ENCODE measurements at regions not wholly inside any gene's neighbourhood (a gene's known extent, or its start where the extent isn't known, plus 50 kb on each side); places are given as distances from the start of the nearest gene placed in this dataset.
"Not testable (repeated sequence)": the region's sequence is repeated elsewhere in the genome, so short reads cannot be mapped to it uniquely, and the experiment has no call there.

- H3K36me3 ChIP-seq (ENCODE audit: control insufficient read depth, low read depth, low read length); H3K27ac ChIP-seq (ENCODE audit: low read length); H3K4me1 ChIP-seq (ENCODE audit: control insufficient read depth, low read depth, low read length); H3K9me3 ChIP-seq (ENCODE audit: control insufficient read depth, low read depth, low read length); H3K27me3 ChIP-seq (ENCODE audit: control insufficient read depth, insufficient read depth, low read length); H3K4me3 ChIP-seq (ENCODE audit: low read length); H3K9ac ChIP-seq (ENCODE audit: low read length): not testable (repeated sequence)
These were observed 1069.5 kb upstream of the EPHA6 start for GRCh38 chr3:95744896-95745295.

- no peak overlapping the region for H3K9ac ChIP-seq (ENCODE audit: low read length)
- H3K9me3 ChIP-seq (ENCODE audit: control insufficient read depth, low read depth, low read length), result no peaks in the 10 kb centered on the region
- H3K36me3 ChIP-seq (ENCODE audit: control insufficient read depth, low read depth, low read length), result no peaks in the 10 kb centered on the region
- no peak overlapping the region for H3K4me3 ChIP-seq (ENCODE audit: low read length)
- H3K27me3 ChIP-seq (ENCODE audit: control insufficient read depth, insufficient read depth, low read length), result no peaks in the 10 kb centered on the region
- no peak overlapping the region for H3K27ac ChIP-seq (ENCODE audit: low read length)
- no peaks in the 10 kb centered on the region for H3K4me1 ChIP-seq (ENCODE audit: control insufficient read depth, low read depth, low read length)
These were observed 1064.3 kb upstream of the EPHA6 start for GRCh38 chr3:95750097-95750496.

GRCh38 chr3:95751509-95751908, 1062.9 kb upstream of the EPHA6 start:
- no peaks in the 10 kb centered on the region for H3K27me3 ChIP-seq (ENCODE audit: control insufficient read depth, insufficient read depth, low read length)
- H3K4me1 ChIP-seq (ENCODE audit: control insufficient read depth, low read depth, low read length), result no peaks in the 10 kb centered on the region
- H3K4me3 ChIP-seq (ENCODE audit: low read length), result no peak overlapping the region
- H3K9ac ChIP-seq (ENCODE audit: low read length), result no peak overlapping the region
- H3K36me3 ChIP-seq (ENCODE audit: control insufficient read depth, low read depth, low read length), result no peaks in the 10 kb centered on the region
- H3K27ac ChIP-seq (ENCODE audit: low read length), result no peak overlapping the region
- no peaks in the 10 kb centered on the region for H3K9me3 ChIP-seq (ENCODE audit: control insufficient read depth, low read depth, low read length)

- H3K4me1 ChIP-seq (ENCODE audit: control insufficient read depth, low read depth, low read length), result no peaks in the 10 kb centered on the region
- no peak overlapping the region for H3K27ac ChIP-seq (ENCODE audit: low read length)
- H3K9ac ChIP-seq (ENCODE audit: low read length), result no peak overlapping the region
- H3K9me3 ChIP-seq (ENCODE audit: control insufficient read depth, low read depth, low read length), result no peaks in the 10 kb centered on the region
- H3K36me3 ChIP-seq (ENCODE audit: control insufficient read depth, low read depth, low read length), result no peaks in the 10 kb centered on the region
- no peak overlapping the region for H3K4me3 ChIP-seq (ENCODE audit: low read length)
- H3K27me3 ChIP-seq (ENCODE audit: control insufficient read depth, insufficient read depth, low read length), result no peaks in the 10 kb centered on the region
These were observed 1062.2 kb upstream of the EPHA6 start for GRCh38 chr3:95752199-95752598.

DNA sequence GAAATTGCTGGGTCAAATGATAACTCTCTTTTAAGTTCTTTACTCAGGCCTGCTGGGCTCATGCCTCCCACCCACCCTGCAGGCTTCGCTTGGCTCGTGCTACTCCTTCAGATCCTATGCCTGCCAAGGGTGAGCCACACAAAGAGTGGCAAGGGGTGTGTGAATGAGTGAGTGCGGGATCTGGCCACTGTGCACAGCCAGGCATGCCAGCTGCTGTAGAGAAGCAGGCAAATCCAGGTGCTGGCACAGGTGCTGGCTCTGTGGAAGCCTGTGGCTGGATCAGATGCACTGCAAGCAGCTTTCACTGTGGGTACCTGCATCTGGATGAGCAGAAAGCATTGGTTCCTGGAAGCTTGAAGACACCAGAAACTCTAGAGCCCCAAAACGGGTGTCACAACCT, 1055.7 kb upstream of the EPHA6 start:
- Histone ChIP-seq H3K36me3 (ENCODE audit: control insufficient read depth, low read depth, low read length) (no peaks in the 10 kb centered on the region), H3K27ac (ENCODE audit: low read length) (no peak overlapping the region), H3K4me3 (ENCODE audit: low read length) (no peak overlapping the region), H3K9me3 (ENCODE audit: control insufficient read depth, low read depth, low read length) (no peaks in the 10 kb centered on the region), H3K4me1 (ENCODE audit: control insufficient read depth, low read depth, low read length) (no peaks in the 10 kb centered on the region), H3K9ac (ENCODE audit: low read length) (no peak overlapping the region), H3K27me3 (ENCODE audit: control insufficient read depth, insufficient read depth, low read length) (no peaks in the 10 kb centered on the region)

- Histone ChIP-seq H3K27me3 (ENCODE audit: control insufficient read depth, insufficient read depth, low read length) (no peaks in the 10 kb centered on the region), H3K9me3 (ENCODE audit: control insufficient read depth, low read depth, low read length) (no peaks in the 10 kb centered on the region), H3K4me1 (ENCODE audit: control insufficient read depth, low read depth, low read length) (no peaks in the 10 kb centered on the region), H3K27ac (ENCODE audit: low read length) (no peak overlapping the region), H3K9ac (ENCODE audit: low read length) (no peak overlapping the region), H3K4me3 (ENCODE audit: low read length) (no peak overlapping the region), H3K36me3 (ENCODE audit: control insufficient read depth, low read depth, low read length) (no peaks in the 10 kb centered on the region)
These were observed 1054.6 kb upstream of the EPHA6 start for GRCh38 chr3:95759614-95760301.

DNA sequence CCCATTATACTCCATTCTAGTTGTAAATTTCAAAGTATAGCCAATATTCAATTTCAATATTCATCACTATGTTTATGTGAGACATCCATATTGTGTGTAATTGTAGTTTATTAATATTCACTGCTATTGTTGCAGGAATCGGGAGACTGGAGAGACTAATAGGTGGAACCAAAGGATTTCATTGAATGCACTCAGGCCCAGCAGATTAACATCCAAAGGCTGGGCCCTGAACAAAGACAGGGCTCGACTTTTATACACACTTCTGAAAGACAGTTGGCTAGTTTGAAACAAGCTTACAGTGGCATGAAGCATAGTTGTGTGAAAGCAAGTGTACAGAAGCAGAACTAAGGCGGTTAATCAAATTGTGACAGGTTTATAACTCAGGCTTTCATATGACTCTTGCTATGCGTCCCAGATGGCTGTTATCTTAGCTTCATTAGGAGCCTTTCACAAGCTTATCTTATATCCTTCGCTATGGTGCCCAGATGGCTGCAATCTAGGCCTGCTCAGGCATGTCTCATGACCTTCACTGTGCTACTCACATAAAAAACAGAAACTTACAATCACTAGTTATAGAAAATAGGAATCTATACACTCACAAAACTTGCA, 1038.8 kb upstream of the EPHA6 start:
- Histone ChIP-seq H3K27me3 (ENCODE audit: control insufficient read depth, insufficient read depth, low read length) (no peaks in the 10 kb centered on the region), H3K9me3 (ENCODE audit: control insufficient read depth, low read depth, low read length) (peaks cover 28% of the 10 kb centered on the region), H3K9ac (ENCODE audit: low read length) (no peak overlapping the region), H3K4me3 (ENCODE audit: low read length) (no peak overlapping the region), H3K4me1 (ENCODE audit: control insufficient read depth, low read depth, low read length) (no peaks in the 10 kb centered on the region), H3K36me3 (ENCODE audit: control insufficient read depth, low read depth, low read length) (no peaks in the 10 kb centered on the region), H3K27ac (ENCODE audit: low read length) (no peak overlapping the region)

DNA sequence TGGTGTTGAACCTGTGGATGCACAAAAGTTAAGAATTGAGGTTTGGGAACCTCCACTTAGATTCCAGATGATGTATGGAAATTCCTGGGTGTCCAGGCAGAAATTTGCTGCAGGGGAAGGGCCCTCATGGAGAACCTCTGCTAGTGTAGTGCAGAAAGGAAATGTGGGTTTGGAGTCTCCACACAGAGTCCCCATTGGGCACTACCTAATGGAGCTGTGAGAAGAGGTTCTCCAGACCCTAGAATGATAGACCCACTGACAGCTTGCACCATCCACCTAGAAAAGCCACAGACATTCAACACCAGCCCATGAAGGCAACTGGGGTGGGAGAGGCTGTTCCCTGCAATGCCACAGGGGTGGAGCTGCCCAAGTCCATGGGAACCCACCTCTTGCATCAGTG, 1032.8 kb upstream of the EPHA6 start:
- no peaks in the 10 kb centered on the region for H3K4me1 ChIP-seq (ENCODE audit: control insufficient read depth, low read depth, low read length)
- H3K27me3 ChIP-seq (ENCODE audit: control insufficient read depth, insufficient read depth, low read length), result no peaks in the 10 kb centered on the region
- H3K9me3 ChIP-seq (ENCODE audit: control insufficient read depth, low read depth, low read length), result peaks cover under 1% of the 10 kb centered on the region
- no peak overlapping the region for H3K4me3 ChIP-seq (ENCODE audit: low read length)
- no peak overlapping the region for H3K9ac ChIP-seq (ENCODE audit: low read length)
- H3K36me3 ChIP-seq (ENCODE audit: control insufficient read depth, low read depth, low read length), result no peaks in the 10 kb centered on the region
- no peak overlapping the region for H3K27ac ChIP-seq (ENCODE audit: low read length)

- Histone ChIP-seq H3K27ac (ENCODE audit: low read length) (no peak overlapping the region), H3K9me3 (ENCODE audit: control insufficient read depth, low read depth, low read length) (no peaks in the 10 kb centered on the region), H3K4me3 (ENCODE audit: low read length) (no peak overlapping the region), H3K27me3 (ENCODE audit: control insufficient read depth, insufficient read depth, low read length) (no peaks in the 10 kb centered on the region), H3K9ac (ENCODE audit: low read length) (no peak overlapping the region), H3K4me1 (ENCODE audit: control insufficient read depth, low read depth, low read length) (no peaks in the 10 kb centered on the region), H3K36me3 (ENCODE audit: control insufficient read depth, low read depth, low read length) (no peaks in the 10 kb centered on the region)
These were observed 1025.3 kb upstream of the EPHA6 start for GRCh38 chr3:95789111-95789510.

DNA sequence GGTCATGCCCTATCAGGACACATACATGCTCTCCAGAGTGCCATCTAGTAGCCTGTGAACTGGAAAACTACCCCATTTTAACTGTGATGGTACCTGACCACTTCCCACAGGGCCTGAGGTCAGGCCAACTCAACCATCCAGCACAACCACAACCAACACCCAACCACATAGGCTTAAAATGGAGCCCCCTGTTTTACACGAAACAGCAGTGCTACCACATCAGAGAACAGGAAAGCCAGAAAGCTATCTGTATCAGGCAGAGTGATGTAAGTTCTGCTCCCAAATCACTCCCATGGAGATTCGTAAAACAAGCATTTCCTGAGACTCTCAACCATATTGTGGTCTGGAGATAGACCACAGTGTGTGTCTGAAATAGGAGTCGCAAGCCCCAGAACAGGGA, 1017.3 kb upstream of the EPHA6 start:
- Histone ChIP-seq H3K4me3 (ENCODE audit: low read length) (no peak overlapping the region), H3K9me3 (ENCODE audit: control insufficient read depth, low read depth, low read length) (no peaks in the 10 kb centered on the region), H3K9ac (ENCODE audit: low read length) (no peak overlapping the region), H3K27ac (ENCODE audit: low read length) (no peak overlapping the region), H3K27me3 (ENCODE audit: control insufficient read depth, insufficient read depth, low read length) (no peaks in the 10 kb centered on the region), H3K36me3 (ENCODE audit: control insufficient read depth, low read depth, low read length) (no peaks in the 10 kb centered on the region), H3K4me1 (ENCODE audit: control insufficient read depth, low read depth, low read length) (no peaks in the 10 kb centered on the region)

DNA sequence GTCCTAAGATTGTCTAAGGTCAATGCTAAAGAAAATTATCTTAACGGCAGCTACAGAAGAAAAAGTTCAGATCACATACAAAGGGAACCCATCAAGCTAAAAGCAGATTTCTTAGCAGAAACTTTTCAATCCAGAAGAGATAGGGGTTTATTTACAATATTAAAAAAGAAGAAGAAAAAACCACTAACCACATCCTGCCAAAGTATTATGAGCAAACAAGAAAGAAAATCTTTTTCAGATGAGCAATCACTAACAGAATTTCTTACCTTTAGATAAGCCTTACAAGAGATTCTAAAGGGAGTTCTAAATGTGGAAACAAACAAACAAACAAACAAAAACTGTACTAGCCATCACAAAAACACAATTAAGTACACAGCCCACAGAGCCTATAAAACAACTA, 1015.8 kb upstream of the EPHA6 start:
- Histone ChIP-seq H3K9me3 (ENCODE audit: control insufficient read depth, low read depth, low read length) (no peaks in the 10 kb centered on the region), H3K27me3 (ENCODE audit: control insufficient read depth, insufficient read depth, low read length) (no peaks in the 10 kb centered on the region), H3K36me3 (ENCODE audit: control insufficient read depth, low read depth, low read length) (no peaks in the 10 kb centered on the region), H3K4me3 (ENCODE audit: low read length) (no peak overlapping the region), H3K4me1 (ENCODE audit: control insufficient read depth, low read depth, low read length) (no peaks in the 10 kb centered on the region), H3K27ac (ENCODE audit: low read length) (no peak overlapping the region), H3K9ac (ENCODE audit: low read length) (no peak overlapping the region)

DNA sequence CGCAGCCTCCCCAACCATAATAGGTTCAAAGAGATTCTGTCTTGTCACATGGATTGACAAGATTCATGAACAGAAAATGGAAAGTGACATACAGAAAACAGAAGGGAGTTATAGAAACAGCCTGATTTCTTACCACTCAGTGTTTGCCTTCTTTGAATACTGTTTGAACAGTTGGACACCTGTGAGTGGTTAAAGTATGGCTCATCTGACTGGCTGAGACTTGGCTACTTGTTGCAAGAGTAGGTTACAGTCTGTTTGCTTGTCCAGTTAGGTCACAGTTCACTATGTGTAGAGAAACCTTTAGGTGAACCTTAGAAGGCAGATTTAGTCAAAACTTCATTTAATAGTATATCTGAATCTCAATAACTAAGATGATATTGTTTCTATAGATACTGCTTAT, 1003.9 kb upstream of the EPHA6 start:
- H3K27me3 ChIP-seq (ENCODE audit: control insufficient read depth, insufficient read depth, low read length), result no peaks in the 10 kb centered on the region
- H3K4me1 ChIP-seq (ENCODE audit: control insufficient read depth, low read depth, low read length), result no peaks in the 10 kb centered on the region
- no peak overlapping the region for H3K27ac ChIP-seq (ENCODE audit: low read length)
- H3K9me3 ChIP-seq (ENCODE audit: control insufficient read depth, low read depth, low read length), result no peaks in the 10 kb centered on the region
- H3K36me3 ChIP-seq (ENCODE audit: control insufficient read depth, low read depth, low read length), result no peaks in the 10 kb centered on the region
- no peak overlapping the region for H3K9ac ChIP-seq (ENCODE audit: low read length)
- H3K4me3 ChIP-seq (ENCODE audit: low read length), result no peak overlapping the region

Data from iPS-18a (cell line).